ENCODE measurements at regions not wholly inside any gene's neighbourhood (a gene's known extent, or its start where the extent isn't known, plus 50 kb on each side); places are given as distances from the start of the nearest gene placed in this dataset.

DNA sequence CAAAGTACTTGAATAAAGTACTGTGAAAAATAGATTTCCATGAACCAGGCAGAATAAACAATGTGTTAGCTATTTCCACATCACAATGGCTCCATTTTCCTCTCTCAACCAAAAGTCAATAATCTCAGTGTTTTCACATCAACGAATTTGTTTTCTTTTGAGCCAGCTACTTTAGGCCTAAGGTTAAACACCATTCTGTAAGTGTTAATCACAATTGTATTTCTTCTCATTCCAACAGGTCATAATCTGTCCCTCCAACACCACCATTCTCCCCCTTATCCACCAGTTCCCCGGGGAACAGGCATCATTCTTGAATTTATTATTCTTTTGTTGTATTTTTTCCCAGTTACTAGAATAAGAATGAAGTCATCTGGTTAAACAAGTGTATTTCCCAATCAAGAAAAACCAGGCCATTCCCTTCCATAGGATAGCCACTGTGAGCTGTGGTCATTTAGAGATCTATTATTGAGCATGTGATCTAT is 66.2 kb upstream of the PALMD start:
- DNase-seq = no peak

DNA sequence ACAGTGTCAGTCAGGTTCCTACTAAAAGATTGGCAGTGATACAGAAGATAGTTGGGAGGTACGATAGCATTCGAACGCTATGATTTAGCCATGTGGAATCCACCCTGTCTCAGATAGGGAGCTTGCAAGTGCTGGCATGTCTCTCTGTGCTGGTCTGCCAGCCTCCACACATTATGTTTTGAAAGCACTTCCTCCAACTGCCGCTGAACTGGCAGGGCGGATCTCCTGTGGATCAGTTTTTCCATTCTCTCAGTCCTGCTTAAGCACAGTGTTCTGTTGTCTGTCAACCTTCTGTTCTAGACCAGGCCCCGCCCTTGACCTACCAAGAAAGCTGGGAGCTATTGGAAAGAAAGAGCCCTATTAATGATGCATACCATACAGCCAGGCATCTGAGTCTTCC is 65.5 kb upstream of the PALMD start:
- no peak for DNase-seq

DNA sequence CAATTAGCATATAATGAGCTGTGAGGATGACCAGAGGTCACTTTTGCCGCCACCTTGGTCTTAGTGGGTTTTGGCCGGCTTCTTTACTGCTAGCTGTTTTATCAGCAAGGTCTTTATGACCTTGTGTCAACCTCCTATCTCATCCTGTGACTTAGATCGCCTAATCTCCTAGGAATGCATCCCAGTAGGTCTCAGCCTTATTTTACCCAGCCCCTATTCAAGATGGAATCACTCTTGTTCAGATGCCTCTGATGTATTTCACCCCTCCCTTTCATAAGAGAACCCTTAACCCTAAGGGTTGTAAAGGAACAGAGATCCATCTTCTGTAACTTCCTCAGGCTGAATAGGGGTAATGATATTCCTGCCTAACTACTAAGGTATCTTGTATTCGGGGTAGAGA is 58.9 kb upstream of the PALMD start:
- DNase-seq = no peak

DNA sequence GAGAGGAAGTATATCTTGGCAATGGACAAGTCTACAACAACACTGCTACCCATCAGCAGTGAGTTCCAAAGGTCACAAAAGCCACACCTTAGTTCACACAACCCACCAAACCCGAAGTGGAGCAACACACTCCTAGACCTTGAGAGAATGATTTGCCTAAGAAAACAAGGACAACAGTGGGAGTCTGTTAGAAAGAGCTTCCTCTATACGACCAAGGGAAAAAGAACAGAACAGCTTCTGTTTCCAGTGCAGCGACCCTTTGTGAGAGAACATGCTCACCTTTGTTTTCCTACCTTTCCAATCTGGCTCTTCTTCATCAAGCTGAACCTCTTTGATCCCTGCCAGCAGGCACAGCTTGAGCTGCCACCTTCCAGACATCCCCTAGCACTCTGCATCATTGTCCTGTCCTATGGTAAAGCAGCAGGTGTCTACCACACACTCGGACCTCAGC is 56.7 kb upstream of the PALMD start:
- DNase-seq = no peak

DNA sequence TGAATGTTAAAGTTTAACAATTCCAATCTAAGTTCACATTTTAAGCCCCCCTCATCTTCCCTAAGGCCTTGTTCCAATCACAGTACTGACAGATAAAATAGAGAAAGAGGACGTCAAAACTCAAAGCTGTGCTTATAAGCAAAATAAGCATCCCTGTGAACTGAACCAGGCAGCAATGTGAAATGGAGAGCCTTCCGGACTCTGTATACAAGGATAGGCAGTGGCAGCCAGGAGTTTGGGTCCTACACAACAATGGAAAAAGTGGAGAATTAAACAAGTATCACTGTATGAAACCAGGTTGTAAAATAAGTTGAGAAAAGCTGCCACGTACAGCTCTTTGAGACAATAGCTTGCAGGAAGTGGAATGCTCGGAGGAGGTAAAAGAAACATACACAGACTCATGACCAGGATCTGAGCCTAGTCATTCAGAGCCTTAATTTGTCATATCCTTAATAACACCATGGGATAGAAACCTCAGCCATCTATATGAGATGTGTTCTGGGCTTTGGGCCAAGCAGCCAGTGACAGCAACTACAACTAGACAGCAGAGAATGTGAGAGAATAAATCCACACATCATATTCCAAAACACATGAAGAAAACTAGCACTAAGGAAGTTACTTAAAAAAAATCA is 55.2 kb upstream of the PALMD start:
- no peak for DNase-seq

DNA sequence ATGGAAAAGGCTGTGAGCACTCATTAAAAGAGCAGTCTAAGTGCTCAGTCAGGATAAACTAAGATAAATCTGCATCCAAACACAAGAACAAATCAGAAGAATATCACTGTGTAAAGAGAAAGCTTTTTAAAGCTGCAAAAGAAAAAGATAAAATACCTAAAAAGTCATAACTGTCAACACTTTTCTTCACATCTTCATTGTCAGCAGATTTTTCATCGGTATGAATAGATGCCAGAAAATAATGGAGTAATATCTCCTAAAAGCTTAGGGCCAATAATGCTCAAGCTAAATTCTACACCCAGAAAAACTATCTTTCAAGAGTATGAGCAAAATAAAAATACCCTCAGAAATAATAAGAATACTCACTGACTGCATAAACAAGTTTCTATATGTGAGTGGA is 54.0 kb upstream of the PALMD start:
- DNase-seq = no peak

DNA sequence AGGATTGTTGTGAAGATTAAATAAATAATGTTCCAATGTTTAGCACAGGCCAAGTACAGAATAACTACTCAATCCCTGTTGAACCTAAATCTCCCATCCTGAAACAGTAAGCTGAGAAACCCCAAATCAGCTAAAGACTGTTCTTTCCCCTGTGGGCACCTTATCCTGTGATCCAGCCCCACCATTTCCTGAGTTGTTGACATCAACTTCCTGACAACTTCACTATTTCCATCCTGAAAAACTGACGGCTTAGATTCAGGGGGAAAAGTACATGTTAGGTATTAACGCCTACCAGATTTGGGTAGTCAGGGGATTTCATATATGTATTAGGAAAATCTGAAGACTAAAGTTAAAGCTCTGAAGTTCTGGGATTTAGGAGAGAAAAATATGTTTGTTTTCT is 51.7 kb upstream of the PALMD start:
- DNase-seq = no peak

DNA sequence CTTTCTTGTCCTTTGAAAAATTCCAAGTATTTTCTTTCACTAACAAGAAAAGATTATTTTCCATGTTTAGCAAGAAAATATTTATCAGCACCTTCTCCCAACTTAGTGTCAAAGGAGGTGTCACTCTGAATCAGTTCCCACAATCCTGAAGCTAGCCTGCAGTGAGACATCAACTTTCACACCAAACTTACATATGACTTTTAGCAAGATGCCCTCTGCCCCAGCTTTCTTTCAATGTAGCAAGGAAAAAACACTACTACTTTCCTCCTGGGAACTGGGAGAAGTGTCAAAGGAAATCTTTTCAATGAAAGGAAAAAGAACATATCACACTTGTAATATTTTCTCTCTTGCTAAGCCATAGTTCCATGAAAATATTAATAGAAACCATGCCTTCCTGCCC is 50.9 kb upstream of the PALMD start:
- no peak for DNase-seq

DNA sequence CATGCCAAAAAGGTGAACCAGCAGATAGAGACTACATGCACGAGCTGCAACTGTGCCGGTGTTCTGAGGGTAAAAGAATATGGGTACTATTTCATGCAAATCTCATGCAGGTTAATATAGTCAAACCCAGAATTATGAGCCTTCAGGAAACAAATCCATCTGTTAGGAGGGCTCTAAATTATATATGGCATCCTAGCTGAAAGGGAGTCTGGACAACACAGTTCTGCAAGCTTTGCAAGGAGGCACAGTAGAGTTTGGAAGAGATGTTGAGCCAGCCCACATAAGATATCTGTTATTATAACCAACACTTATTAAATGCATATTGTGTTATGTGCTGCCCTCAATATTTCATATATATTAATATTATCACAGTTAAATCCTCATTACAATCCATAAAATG is 50.5 kb upstream of the PALMD start:
- no peak for DNase-seq

All from activated CD4-positive, alpha-beta T cell treated with anti-CD3 and anti-CD28 coated beads, Interleukin-10, Interleukin-2, amounts not matched to agents 100 ng/mL and 50 ng/mL, durations not matched to agents 16 hours and 8 hours (primary cell).